Hepatocyte (in vitro differentiated cells): ENCODE measurements at regions not wholly inside any gene's neighbourhood (a gene's known extent, or its start where the extent isn't known, plus 50 kb on each side); places are given as distances from the start of the nearest gene placed in this dataset.

ENCODE experiments used
- EZH2 ChIP-seq: fragments of 200-600 bp; sonication (generic); IDR thresholded peaks from 2 replicates; pipeline ENCODE4 v1.6.1; 2016; ENCODE audit warnings: antibody characterized with exemption, mild to moderate bottlenecking, borderline replicate concordance
- EZH2phosphoT487 ChIP-seq: fragments of 200-600 bp; sonication (generic); IDR thresholded peaks from one replicate; pipeline ENCODE4 v1.6.1; 2018; ENCODE audit warnings: antibody characterized with exemption, mild to moderate bottlenecking, low read depth, moderate library complexity; ENCODE audit not compliant: unreplicated experiment, severe bottlenecking
- TF ChIP-seq, protein P1 (sequence below): fragments of 200-600 bp; sonication (generic); IDR thresholded peaks from 2 replicates; pipeline ENCODE4 v1.5.1; 2016; ENCODE audit warnings: antibody characterized with exemption, mild to moderate bottlenecking; ENCODE audit not compliant: poor library complexity

- TF ChIP-seq, protein P1, sequence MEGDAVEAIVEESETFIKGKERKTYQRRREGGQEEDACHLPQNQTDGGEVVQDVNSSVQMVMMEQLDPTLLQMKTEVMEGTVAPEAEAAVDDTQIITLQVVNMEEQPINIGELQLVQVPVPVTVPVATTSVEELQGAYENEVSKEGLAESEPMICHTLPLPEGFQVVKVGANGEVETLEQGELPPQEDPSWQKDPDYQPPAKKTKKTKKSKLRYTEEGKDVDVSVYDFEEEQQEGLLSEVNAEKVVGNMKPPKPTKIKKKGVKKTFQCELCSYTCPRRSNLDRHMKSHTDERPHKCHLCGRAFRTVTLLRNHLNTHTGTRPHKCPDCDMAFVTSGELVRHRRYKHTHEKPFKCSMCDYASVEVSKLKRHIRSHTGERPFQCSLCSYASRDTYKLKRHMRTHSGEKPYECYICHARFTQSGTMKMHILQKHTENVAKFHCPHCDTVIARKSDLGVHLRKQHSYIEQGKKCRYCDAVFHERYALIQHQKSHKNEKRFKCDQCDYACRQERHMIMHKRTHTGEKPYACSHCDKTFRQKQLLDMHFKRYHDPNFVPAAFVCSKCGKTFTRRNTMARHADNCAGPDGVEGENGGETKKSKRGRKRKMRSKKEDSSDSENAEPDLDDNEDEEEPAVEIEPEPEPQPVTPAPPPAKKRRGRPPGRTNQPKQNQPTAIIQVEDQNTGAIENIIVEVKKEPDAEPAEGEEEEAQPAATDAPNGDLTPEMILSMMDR, result no peak
- TF ChIP-seq EZH2 (no peak), EZH2phosphoT487 (no peak)
Observed at GRCh38 chr1:232226197-232226712, 403.7 kb downstream of the SIPA1L2 start.
